Left lung (tissue), 4 donors: ENCODE measurements at regions not wholly inside any gene's neighbourhood (a gene's known extent, or its start where the extent isn't known, plus 50 kb on each side); places are given as distances from the start of the nearest gene placed in this dataset.

ENCODE experiments used
- ATAC-seq: fragments of 200-7000 bp; cut with Tn5 transposase; one replicate; pipeline ENCODE4 v1.9.1; 2020; ENCODE audit warnings: moderate library complexity
- DNase-seq, 4 donors: peaks; one replicate each; pipeline ENCODE4 v3.0.0-alpha.2; 2013 to 2020
- H3K27ac ChIP-seq, 2 donors: fragments of 200-600 bp; sonication (generic) in 1 of 2; one replicate each; pipeline versions ENCODE4 v1.5.0 to v1.8.0; 2020 to 2021
- H3K27me3 ChIP-seq, 2 donors: fragments of 200-600 bp; sonication (generic) in 1 of 2; one replicate each; pipeline versions ENCODE4 v1.5.0 to v1.8.0; 2020 to 2021
- H3K36me3 ChIP-seq, 2 donors: fragments of 200-600 bp; sonication (generic) in 1 of 2; one replicate each; pipeline versions ENCODE4 v1.5.0 to v1.8.0; 2020 to 2021
- H3K4me1 ChIP-seq, 2 donors: fragments of 200-600 bp; one replicate each; pipeline ENCODE4 v1.8.0; 2021
- H3K4me3 ChIP-seq, 2 donors: fragments of 200-600 bp; sonication (generic) in 1 of 2; one replicate each; pipeline versions ENCODE4 v1.5.0 to v1.8.0; 2020 to 2021; ENCODE audit warnings: mild to moderate bottlenecking in 1 of 2
- H3K9me3 ChIP-seq, 2 donors: fragments of 200-600 bp; sonication (generic) in 1 of 2; one replicate each; pipeline versions ENCODE4 v1.5.0 to v1.8.0; 2020 to 2021
- intact Hi-C, 2 donors: fragments of 100-400 bp; cut with DNase I; formaldehyde crosslinking; loops; one replicate each; pipeline versions ENCODE4 v1.11.2 to v1.14.2; 2022
- TF ChIP-seq, protein P1 (sequence below), 2 donors: fragments of 200-600 bp; sonication (generic) in 1 of 2; IDR thresholded peaks; one replicate each; pipeline versions ENCODE4 v1.5.0 to v1.8.0; 2021; ENCODE audit warnings: antibody characterized with exemption in 2 of 2
- donor health status: DM: no; HTN: yes; CAD: no.
- donor health status: DM: no; HTN: no; CAD: no.

DNA sequence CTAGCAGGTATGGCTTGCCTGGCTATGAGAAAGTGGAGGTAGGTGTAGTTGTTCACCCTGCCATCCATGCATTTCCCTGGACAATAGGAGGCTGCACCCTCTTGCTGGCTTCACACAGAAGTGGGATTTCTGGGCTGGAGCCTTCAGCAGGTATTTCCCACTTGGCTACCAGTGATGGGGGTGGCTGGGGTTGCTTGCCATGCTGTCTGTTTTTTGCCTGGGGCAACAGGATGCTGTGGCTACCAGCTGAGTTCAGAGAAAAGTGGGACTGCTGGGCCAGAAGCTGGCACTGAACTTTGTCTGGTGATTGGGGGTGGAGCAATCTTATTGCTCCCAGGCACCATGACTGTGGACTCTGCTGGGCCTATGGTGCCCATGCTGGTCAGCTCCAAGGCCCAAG is 299.6 kb downstream of the FAM170A start:
- ATAC-seq (no peak), DNase-seq (no peak)
- Histone ChIP-seq H3K4me1 (no peaks in the 10 kb centered on the region), H3K9me3 (no peaks in the 10 kb centered on the region), H3K36me3 (no peaks in the 10 kb centered on the region), H3K27ac (no peak overlapping the region), H3K4me3 (no peak overlapping the region), H3K27me3 (no peaks in the 10 kb centered on the region)
- TF ChIP-seq, protein P1, sequence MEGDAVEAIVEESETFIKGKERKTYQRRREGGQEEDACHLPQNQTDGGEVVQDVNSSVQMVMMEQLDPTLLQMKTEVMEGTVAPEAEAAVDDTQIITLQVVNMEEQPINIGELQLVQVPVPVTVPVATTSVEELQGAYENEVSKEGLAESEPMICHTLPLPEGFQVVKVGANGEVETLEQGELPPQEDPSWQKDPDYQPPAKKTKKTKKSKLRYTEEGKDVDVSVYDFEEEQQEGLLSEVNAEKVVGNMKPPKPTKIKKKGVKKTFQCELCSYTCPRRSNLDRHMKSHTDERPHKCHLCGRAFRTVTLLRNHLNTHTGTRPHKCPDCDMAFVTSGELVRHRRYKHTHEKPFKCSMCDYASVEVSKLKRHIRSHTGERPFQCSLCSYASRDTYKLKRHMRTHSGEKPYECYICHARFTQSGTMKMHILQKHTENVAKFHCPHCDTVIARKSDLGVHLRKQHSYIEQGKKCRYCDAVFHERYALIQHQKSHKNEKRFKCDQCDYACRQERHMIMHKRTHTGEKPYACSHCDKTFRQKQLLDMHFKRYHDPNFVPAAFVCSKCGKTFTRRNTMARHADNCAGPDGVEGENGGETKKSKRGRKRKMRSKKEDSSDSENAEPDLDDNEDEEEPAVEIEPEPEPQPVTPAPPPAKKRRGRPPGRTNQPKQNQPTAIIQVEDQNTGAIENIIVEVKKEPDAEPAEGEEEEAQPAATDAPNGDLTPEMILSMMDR (IDR thresholded peaks at IDR 0.05), result no peak
- intact Hi-C loops, result no loop called here

DNA sequence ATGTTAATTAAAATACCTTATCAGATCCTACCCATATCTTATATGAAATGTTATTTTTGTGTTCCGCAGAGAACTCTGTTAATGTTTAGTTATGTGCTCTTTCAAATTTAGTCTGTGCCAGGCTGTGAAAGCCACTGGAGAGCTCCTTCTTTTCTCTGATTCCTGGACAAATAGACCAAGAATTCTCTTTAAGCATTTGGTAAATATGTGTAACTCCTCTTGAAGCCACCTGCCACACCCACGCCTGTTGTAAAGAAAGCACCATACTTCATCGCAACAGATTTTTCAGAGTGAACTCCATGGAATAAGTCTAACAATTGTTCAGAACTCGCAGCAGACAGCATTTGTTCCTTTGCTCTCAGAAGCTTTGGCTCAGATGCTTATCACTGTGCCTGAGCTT is 301.1 kb downstream of the FAM170A start:
- TF ChIP-seq, protein P1 (IDR thresholded peaks at IDR 0.05), result no peak
- DNase-seq, result peak in 2 of 4 donors; percentile 24 to 32

DNA sequence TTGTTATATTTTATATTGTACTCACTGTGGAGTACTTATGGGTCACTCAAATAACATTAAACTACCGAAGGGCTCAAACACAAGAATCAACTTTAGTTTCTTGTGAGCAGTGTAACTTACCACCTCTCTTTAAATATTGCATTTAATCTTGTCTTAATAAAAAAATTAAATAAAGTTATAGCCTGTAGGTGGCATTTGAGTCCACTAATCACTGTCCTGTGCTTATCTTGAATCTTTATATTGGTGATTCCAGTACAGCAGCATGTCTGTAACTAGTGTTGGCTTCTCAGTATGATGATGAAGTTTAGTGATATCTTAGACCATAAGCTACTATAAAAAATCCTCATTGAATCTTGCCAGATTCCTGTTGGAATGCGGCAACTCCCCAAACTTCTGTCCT is 313.8 kb downstream of the FAM170A start:
- ATAC-seq (peak; percentile 48), DNase-seq (peak in 1 of 4 donors; percentile 9)
- TF ChIP-seq, protein P1 (IDR thresholded peaks at IDR 0.05), result peak in 1 of 2 donors; percentile 17
- no peak overlapping the region for H3K27ac ChIP-seq
- intact Hi-C loops, result no loop called here
- H3K9me3 ChIP-seq, result peaks cover 0 to 6% of the 10 kb centered on the region in 2 donors
- no peak overlapping the region for H3K4me3 ChIP-seq
- H3K36me3 ChIP-seq, result no peaks in the 10 kb centered on the region
- no peaks in the 10 kb centered on the region for H3K27me3 ChIP-seq
- no peaks in the 10 kb centered on the region for H3K4me1 ChIP-seq

More for the DNA sequence above, 301.1 kb downstream of the FAM170A start:
- peak; percentile 94 for ATAC-seq
- Histone ChIP-seq H3K36me3 (no peaks in the 10 kb centered on the region), H3K4me3 (no peak overlapping the region), H3K27ac (no peak overlapping the region), H3K27me3 (no peaks in the 10 kb centered on the region), H3K9me3 (no peaks in the 10 kb centered on the region), H3K4me1 (no peaks in the 10 kb centered on the region)
- intact Hi-C loops, result no loop called here

DNA sequence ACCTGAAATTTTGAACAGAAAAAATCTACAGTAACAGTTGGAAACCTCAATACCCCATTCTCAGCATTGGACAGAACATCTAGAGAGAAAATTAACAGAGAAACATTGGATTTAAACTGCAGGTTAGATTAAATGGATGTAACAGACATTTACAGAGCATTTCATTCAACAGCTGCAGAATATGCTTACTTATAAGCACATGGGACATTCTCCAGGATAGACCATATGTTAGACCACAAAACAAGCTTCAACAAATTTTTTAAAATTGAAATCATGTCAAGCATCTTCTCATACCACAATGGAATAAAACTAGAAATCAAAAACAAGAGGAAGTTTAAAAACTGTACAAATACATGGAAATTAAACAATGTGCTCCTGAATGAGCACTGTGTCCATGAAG is 316.3 kb downstream of the FAM170A start:
- Histone ChIP-seq H3K9me3 (no peaks in the 10 kb centered on the region), H3K27me3 (no peaks in the 10 kb centered on the region), H3K4me3 (no peak overlapping the region), H3K4me1 (no peaks in the 10 kb centered on the region), H3K36me3 (no peaks in the 10 kb centered on the region), H3K27ac (no peak overlapping the region)
- ATAC-seq (no peak), DNase-seq (no peak)
- TF ChIP-seq, protein P1 (IDR thresholded peaks at IDR 0.05), result no peak
- intact Hi-C loops, result no loop called here

DNA sequence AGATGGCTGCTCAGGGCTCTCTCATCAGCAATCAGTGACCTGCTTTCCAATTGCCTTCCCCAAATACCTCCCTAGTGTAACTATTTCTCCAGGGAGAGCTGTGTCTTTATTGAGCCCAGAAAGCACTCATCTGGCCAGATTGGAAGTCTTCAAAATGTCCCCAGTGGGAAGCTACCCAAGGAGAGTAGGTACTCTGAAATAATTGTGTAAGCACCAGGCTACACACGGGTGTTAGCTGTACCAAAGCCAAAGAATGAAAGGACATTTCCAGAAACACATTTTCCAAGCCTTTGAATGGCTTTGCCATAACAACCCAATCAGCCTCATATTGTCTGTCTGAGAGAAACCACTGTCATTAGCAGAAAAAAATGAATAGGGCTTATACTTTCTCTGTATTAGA is 318.8 kb downstream of the FAM170A start:
- no peak for DNase-seq
- Histone ChIP-seq H3K27me3 (no peaks in the 10 kb centered on the region), H3K4me1 (no peaks in the 10 kb centered on the region), H3K9me3 (no peaks in the 10 kb centered on the region), H3K27ac (no peak overlapping the region), H3K4me3 (no peak overlapping the region), H3K36me3 (no peaks in the 10 kb centered on the region)
- TF ChIP-seq, protein P1 (IDR thresholded peaks at IDR 0.05), result no peak
- ATAC-seq, result no peak
- intact Hi-C loops, result no loop called here
